Astrocyte of the spinal cord (primary cell): ENCODE measurements at regions not wholly inside any gene's neighbourhood (a gene's known extent, or its start where the extent isn't known, plus 50 kb on each side); places are given as distances from the start of the nearest gene placed in this dataset.

Experiments used
- DNase-seq: peaks from one replicate; pipeline ENCODE4 v3.0.0; 2011; ENCODE audit warnings: low read depth, low spot score
- H3K4me3 ChIP-seq: 2 replicates; pipeline ENCODE4 v1.5.1; 2011; ENCODE audit warnings: low read depth, mild to moderate bottlenecking, low read length, moderate library complexity
- CTCF ChIP-seq: IDR thresholded peaks from 2 replicates; pipeline ENCODE4 v1.5.1; 2012; ENCODE audit warnings: low read depth, mild to moderate bottlenecking, low read length, inconsistent platforms
- in situ Hi-C: cut with HindIII; loops from 2 replicates; pipeline ENCODE4 v1.10.0; 2017; ENCODE audit warnings: low sequenced_read_pairs

GRCh38 chr14:97788846-97789526, 991.8 kb downstream of the VRK1 start:
- no peak overlapping the region for H3K4me3 ChIP-seq
- no peak for TF ChIP-seq CTCF
- in situ Hi-C loops, result no loop called here
- no peak for DNase-seq

- H3K4me3 ChIP-seq, result no peak overlapping the region
- no peak for TF ChIP-seq CTCF
- in situ Hi-C loops, result no loop called here
- no peak for DNase-seq
These were observed 993.9 kb downstream of the VRK1 start for GRCh38 chr14:97791072-97791471.

GRCh38 chr14:97791906-97792305, 994.7 kb downstream of the VRK1 start:
- TF ChIP-seq CTCF, result no peak
- in situ Hi-C loops, result no loop called here
- no peak for DNase-seq
- no peak overlapping the region for H3K4me3 ChIP-seq

DNA sequence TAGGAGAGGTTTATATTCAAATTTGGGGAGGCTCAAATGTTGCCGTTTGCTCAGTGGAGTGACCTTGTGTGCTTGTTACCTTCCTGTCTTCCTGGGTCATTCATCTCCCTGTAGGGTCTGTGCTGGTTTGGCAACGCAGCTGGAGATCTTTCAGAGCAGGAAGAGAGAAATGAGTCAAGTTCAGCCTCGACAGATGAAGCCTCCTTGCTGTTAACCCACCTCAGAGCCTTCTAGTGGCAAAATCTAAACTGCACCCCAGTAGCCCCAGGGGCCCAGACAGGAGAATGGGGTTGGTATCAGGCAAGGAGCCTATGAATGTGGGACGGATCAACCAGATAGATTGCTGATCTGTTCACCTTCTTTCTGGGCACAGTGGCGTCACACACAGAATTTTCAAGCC, 999.3 kb downstream of the VRK1 start:
- no peak overlapping the region for H3K4me3 ChIP-seq
- in situ Hi-C loops, result no loop called here
- TF ChIP-seq CTCF, result no peak
- no peak for DNase-seq

GRCh38 chr14:97798176-97798575, 1001.0 kb downstream of the VRK1 start:
- in situ Hi-C loops, result no loop called here
- no peak for TF ChIP-seq CTCF
- H3K4me3 ChIP-seq, result no peak overlapping the region
- DNase-seq, result no peak

- in situ Hi-C loops, result no loop called here
- H3K4me3 ChIP-seq, result no peak overlapping the region
- no peak for TF ChIP-seq CTCF
- DNase-seq, result peak; percentile 33
These were observed 1005.5 kb downstream of the VRK1 start for GRCh38 chr14:97802430-97803373.
